HEK293T (cell line): ENCODE measurements at regions not wholly inside any gene's neighbourhood (a gene's known extent, or its start where the extent isn't known, plus 50 kb on each side); places are given as distances from the start of the nearest gene placed in this dataset.

Experiments
- BHLHE40 ChIP-seq: fragments of 450-650 bp; IDR thresholded peaks from 2 replicates; pipeline ENCODE4 v1.6.1; 2016; ENCODE audit warnings: mild to moderate bottlenecking, moderate library complexity, borderline replicate concordance
- ELF4 ChIP-seq: fragments of 450-650 bp; IDR thresholded peaks from 2 replicates; pipeline ENCODE4 v1.6.1; 2017; ENCODE audit warnings: antibody characterized with exemption
- HDGF ChIP-seq: fragments of 450-650 bp; IDR thresholded peaks from 2 replicates; pipeline ENCODE4 v1.6.1; 2017; ENCODE audit warnings: antibody characterized with exemption, borderline replicate concordance
- SP1 ChIP-seq: fragments of 450-650 bp; IDR thresholded peaks from 2 replicates; pipeline ENCODE4 v1.6.1; 2017

- no peak for TF ChIP-seq BHLHE40
- TF ChIP-seq ELF4, result no peak
- no peak for TF ChIP-seq SP1
- no peak for TF ChIP-seq HDGF
Observed at GRCh38 chr6:76250666-76251065, 178.2 kb upstream of the IMPG1 start.
